Medulla oblongata (tissue), 1 donor: ENCODE measurements at regions not wholly inside any gene's neighbourhood (a gene's known extent, or its start where the extent isn't known, plus 50 kb on each side); places are given as distances from the start of the nearest gene placed in this dataset.

Source experiments
- DNase-seq: peaks from one replicate; pipeline ENCODE4 v3.0.0-alpha.2; 2015; ENCODE audit errors: extremely low spot score

- DNase-seq, result no peak
Observed at GRCh38 chr20:24777746-24778145, 171.3 kb upstream of the CST7 start.

DNA sequence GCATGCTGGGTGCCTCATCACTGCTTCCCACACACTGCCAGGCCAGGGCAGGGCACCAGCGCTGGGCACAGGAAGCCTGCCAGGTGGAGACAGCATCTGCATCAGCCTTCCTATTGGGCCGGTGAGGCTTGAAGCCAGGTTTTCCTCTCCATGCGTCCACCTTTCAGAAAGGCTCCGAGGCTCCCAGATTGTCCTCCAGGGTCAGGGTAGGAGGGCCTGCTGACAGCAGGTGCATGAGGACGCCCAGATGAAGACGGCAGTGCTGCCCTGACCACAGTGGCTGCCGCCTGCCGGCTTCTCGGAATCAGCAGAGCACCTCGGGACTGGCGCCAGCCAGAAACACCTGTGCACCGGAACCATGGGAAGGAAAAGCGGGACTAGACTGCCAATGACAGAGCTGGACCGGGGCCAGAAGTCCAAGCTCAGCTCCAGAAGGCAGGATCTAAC is 170.5 kb upstream of the CST7 start:
- no peak for DNase-seq

- no peak for DNase-seq
Observed at GRCh38 chr20:24779131-24779530, 169.9 kb upstream of the CST7 start.

DNA sequence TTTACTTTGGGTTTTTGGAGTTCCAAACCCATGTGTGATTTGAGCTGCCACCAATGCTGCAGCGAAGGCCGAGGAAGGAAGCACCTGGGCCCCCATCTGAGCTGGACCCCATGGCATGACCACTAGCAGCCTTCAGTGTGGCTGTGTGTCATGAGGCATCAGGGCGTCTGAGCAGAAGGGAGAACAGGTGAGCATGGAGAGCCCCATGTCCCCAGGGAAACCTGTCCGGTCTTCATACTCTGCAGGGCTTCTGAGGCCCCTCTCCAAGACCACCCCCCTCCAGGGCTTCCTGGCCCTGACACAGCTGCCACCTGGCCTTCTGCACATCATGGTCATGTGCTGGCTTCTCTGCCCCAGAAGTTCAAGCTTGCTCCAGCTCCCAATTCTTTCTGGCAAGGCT is 169.1 kb upstream of the CST7 start:
- DNase-seq, result no peak

DNA sequence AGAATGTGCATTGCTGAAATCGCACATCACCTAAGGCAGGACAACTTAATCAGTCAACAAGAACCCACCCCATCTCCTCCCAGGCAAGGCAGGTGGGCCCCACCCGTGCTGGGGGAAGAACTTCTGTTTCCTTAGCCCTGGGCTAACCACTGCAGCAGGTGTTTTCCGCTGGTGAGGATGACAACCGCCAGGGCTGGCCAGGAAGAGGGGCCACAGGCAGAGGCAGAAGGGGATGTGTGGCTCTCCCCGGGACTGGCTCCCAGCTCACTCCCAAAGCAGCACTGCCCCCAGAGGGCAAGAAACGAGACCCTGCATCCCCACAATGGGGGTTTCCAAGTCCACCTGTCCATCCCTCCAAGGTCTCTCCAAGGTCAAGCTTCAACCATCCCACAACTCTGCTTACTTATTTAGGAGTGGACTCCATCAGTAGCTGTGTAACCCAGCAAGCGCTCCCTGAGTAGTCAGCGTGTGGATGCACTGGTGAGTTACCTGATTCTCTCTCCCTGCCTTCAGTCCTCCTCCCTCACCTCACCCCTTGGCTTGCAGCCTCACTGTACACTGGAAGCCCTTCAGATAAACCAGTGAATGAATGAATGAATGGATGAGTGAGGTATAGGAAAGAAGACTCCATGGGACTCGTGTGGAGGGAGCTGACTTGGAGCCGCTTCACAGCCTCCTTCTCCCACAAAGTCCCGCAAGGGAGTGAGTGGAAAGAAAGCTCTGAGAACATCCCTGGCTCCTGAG is 168.2 kb upstream of the CST7 start:
- no peak for DNase-seq

- DNase-seq, result peak; percentile 75
Observed at GRCh38 chr20:24781418-24781980, 167.6 kb upstream of the CST7 start.

DNA sequence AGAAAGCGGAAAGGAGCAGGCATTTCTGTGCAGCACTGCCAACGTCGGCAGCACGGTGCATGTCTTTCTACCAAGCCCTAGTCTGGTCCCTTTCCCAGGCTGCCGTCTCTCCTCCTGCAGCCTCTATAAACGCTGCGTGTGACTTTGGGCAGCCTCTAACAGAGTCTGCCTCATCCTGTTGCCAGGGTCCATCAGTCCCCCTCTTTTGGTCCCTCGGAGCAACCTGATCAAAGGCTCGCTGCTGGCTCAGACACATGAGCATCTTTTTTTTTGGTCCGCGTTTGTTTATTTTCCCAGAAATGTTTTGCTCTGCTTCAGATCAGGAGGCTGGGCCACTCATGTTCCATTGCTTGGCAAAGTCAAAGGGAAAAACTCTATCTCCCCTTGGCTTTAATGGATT is 166.8 kb upstream of the CST7 start:
- no peak for DNase-seq

GRCh38 chr20:24782801-24783630 is 166.1 kb upstream of the CST7 start:
- DNase-seq, result no peak

DNA sequence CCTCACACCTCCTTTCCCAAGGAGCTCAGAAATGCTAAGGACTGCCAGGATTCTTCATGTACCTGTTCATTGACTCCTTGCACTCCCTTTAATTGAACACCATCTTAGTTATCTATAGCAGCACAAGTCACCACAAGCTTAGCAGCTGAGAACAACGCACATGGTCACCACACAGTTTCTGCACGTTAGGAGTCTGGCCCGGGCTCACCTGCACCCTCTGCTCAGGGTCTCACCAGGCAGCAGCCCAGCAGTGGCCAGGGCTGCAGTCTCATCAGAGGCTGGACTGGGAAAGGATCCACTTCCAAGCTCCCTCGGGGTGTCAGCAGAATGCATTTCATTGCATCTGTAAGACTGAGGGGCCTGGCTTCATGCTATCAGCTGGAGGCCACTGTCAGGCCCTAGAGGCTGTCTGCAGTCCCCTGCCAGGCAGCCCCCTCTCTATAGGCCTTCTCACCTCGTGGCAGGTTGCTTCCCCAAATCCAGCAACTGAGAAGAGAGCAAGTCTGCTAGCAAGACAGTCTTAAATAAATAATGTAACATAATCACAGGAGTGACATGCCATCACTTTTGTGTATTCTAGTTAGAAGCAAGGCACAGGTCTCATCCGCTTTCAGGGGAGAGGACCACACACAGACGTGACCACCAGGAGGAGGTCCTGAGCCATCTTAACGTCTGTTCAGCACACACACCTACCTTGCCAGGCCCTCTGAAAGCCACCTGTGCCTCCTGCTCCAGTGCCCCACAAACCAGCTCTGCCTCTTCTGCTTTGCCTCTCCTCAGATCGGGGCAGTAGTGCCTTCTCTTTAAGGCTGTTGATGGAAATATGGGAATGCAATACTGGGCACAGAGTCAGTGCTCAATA is 165.2 kb upstream of the CST7 start:
- no peak for DNase-seq

DNA sequence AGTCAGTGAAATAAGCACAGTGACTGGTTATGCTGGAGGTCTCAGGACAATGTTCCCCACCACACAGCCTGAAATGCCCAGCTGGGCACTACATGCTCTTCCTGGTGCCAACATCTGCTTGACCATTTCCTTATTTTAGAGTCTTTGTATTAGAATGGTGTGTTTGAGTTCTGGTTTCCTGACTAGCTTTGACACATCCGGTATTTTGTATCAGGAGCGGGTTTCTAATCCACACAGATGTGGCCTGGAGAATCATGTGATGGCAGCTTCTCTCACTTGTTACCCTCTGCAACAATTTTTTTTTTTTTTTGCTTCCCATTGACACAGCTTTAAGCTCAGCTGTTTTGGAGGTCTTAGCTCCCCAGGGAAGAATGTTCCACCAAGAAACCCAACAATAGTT is 164.5 kb upstream of the CST7 start:
- DNase-seq, result peak; percentile 43

DNA sequence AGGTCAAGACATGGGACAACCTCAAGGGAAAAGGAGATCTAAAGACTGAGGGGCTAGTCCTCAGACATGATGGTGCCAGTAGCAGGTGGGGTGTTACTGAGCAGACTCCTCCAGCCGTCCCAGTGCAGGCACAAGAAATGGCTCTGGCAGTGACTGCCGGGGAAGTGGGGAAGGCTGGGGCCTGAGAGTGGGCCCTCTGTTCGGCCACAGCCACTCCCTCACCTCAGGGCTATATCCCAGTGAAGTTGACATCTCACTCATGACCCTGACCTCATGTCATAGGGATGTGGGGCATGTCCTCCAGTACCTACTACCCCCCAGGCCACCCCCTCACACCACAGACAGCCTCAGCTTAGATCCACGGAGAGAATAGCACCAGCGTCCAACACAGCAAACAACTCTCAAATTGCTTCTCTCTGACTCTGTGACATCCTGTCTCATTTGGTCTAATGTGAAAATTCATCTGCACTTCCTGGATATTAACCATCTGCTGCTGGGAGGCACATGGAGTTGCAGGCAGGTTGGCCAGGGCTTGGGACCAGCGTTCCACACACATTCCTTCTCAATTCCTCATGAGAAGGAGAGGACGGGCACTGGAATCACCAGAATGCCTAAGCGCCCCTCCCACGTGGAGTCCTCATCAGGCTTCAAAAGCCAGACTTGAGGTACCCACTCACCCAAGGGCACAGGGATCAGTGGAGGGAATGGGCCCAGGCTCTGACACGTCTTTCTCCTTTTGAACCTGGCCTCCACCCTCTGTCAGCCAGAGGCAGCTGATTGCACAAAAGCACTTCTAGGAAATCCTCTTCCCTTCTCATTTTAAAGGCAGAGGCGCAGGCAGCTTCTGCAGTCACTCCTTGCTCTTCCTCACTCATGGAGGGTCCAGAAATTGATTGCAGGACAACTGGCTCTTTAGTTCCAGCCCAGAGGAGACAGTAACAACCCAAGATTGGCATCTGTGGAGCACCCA is 163.6 kb upstream of the CST7 start:
- no peak for DNase-seq

DNA sequence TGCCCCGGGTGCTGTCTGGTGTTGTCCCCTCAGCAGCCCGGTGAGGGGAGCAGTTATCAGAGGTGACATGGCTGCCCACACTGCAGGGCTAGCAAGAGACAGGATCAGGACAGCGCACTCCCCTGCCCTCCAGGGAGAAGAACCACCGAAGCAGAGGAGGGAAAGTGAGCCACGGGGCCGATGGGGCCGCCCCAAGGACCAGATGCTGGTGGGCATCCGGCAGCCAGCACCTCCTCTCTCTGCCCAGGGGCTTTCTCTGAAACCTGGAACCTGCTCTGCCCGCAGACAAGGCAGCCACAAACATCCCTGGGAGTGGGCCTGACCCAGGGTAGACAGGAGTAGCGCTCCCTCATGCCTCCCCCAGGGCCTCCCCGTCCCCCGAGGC is 163.0 kb upstream of the CST7 start:
- no peak for DNase-seq

DNA sequence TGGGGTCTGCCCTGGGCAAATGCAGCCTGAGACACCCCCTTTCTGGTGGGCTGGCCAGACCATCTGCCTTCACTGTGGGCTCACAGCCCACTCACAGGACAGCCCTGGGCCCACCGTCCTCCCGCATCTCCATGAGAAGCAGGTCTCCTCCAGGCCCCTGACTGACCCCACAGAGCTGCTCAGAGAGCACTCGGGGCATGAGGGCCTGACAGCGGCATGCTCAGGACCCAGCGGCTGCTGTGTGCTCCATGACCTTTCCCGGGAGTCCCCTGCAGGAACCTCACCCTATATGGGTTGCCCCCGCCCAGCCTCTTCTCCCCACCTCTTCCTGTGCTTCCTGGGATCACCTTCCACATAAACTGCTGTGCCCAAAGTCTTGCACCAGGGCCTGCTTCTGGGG is 162.4 kb upstream of the CST7 start:
- no peak for DNase-seq

GRCh38 chr20:24787071-24787470 is 162.0 kb upstream of the CST7 start:
- DNase-seq, result no peak

DNA sequence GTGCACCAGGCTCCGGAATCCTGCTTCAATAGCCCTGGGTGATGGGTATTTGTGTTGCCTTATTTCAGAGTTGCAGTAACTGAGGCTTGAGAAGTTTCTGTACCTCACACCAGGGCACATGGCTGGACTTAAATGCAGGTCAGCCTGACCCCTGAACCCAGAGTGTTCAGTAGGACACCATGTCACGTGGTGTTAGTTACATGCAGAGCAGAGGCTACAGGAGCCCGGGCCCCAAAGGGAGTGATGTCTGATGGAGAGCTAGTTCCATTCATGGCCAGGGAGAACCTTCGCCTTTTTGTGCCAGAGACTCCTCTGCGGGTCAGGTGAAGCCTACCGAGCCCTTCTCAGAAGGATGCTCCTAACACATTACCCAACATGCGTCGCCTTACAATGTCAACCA is 161.4 kb upstream of the CST7 start:
- DNase-seq, result no peak

GRCh38 chr20:24789877-24790276 is 159.2 kb upstream of the CST7 start:
- no peak for DNase-seq

- no peak for DNase-seq
Observed at GRCh38 chr20:24790746-24791283, 158.3 kb upstream of the CST7 start.

DNA sequence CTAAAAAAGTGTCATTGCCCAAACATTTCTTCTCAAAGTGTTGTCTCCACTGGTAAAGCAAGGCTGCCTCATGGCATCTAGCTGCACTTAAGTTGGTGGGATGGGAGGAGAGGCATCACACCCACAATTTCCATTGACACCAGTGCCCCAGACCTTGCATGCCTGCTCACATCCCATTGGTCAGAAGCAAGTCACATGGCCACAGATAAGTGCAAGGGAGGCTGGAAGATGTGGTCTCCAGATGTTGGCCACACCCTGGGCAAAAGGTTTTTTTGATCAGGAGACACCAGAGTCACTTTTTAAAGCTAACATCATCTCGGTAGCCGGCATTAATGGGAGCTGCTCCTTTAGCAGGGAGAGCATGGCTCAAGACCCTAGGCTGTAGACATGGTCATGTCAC is 157.1 kb upstream of the CST7 start:
- DNase-seq, result no peak

- no peak for DNase-seq
Observed at GRCh38 chr20:24792641-24793495, 156.2 kb upstream of the CST7 start.

DNA sequence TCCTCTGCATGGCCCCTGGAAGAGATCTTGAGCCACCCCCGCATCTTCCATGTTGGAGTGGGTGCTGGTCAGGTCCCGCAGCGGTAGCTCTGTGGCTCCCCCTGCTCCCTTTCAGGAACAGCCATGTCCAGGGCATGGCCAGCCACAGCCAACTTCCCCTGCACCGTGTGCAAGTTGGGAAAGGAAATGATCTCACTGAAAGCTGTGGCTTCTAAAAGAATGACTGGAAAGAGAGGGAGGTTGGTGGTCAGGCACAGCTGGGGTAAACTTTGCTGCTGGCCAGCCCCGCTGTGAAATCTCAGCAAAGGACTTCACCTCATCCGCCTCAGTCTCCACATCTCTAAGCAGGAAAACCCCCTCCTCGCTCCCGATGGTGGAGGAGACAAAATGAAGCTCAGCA is 153.6 kb upstream of the CST7 start:
- no peak for DNase-seq
